Nephron (organoid): ENCODE measurements at regions not wholly inside any gene's neighbourhood (a gene's known extent, or its start where the extent isn't known, plus 50 kb on each side); places are given as distances from the start of the nearest gene placed in this dataset.

ENCODE experiments used
- H3K27ac Mint-ChIP-seq, 3 experiments: 2 replicates each; pipeline ENCODE4 v1.8.0; 2020; ENCODE audit warnings: mixed read lengths in 3 of 3, mild to moderate bottlenecking in 2 of 3, moderate library complexity in 1 of 3
- H3K27me3 Mint-ChIP-seq: 2 replicates; pipeline ENCODE4 v1.8.0; 2021; ENCODE audit warnings: low read depth, mild to moderate bottlenecking, moderate library complexity, mixed read lengths
- H3K36me3 Mint-ChIP-seq: 2 replicates; pipeline ENCODE4 v1.8.0; 2020; ENCODE audit warnings: low read depth, mixed read lengths
- H3K4me1 Mint-ChIP-seq: 2 replicates; pipeline ENCODE4 v1.8.0; 2020; ENCODE audit warnings: mixed read lengths
- H3K4me3 Mint-ChIP-seq, 3 experiments: 2 replicates each; pipeline ENCODE4 v1.8.0; 2020; ENCODE audit warnings: mild to moderate bottlenecking in 3 of 3, mixed read lengths in 3 of 3, moderate library complexity in 2 of 3
- H3K9me3 Mint-ChIP-seq: 2 replicates; pipeline ENCODE4 v1.8.0; 2020; ENCODE audit warnings: mixed read lengths
- TF ChIP-seq, protein P1 (sequence below), 3 experiments: fragments of 200-600 bp; sonication (generic); IDR thresholded peaks; one replicate each; pipeline ENCODE4 v1.5.0; 2021; ENCODE audit warnings: antibody characterized with exemption in 3 of 3; ENCODE audit not compliant: unreplicated experiment in 3 of 3

DNA sequence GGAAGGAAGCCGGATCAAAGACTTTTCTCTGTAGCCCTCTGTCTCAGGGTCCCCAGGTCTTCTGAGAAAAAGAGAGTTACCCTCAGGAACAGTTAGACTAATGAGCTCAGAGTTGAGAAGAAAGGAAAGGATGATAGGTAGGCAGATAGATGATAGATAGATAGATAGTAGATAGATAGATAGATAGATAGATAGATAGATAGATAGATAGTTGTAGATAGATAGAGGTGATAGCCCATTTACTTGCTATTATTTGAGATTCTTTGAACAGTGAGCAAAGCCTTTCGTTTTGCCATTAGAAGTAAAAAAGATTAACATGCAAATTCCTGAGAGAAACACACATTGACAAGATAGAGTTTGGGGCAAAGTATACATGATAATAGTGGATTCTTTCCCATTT, 86.9 kb upstream of the KIT start:
- Mint-ChIP-seq H3K4me1 (no peaks in the 10 kb centered on the region), H3K9me3 (no peaks in the 10 kb centered on the region), H3K4me3 (no peak overlapping the region), H3K27me3 (no peaks in the 10 kb centered on the region), H3K36me3 (no peaks in the 10 kb centered on the region), H3K27ac (no peak overlapping the region)
- TF ChIP-seq, protein P1, sequence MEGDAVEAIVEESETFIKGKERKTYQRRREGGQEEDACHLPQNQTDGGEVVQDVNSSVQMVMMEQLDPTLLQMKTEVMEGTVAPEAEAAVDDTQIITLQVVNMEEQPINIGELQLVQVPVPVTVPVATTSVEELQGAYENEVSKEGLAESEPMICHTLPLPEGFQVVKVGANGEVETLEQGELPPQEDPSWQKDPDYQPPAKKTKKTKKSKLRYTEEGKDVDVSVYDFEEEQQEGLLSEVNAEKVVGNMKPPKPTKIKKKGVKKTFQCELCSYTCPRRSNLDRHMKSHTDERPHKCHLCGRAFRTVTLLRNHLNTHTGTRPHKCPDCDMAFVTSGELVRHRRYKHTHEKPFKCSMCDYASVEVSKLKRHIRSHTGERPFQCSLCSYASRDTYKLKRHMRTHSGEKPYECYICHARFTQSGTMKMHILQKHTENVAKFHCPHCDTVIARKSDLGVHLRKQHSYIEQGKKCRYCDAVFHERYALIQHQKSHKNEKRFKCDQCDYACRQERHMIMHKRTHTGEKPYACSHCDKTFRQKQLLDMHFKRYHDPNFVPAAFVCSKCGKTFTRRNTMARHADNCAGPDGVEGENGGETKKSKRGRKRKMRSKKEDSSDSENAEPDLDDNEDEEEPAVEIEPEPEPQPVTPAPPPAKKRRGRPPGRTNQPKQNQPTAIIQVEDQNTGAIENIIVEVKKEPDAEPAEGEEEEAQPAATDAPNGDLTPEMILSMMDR (IDR thresholded peaks at IDR 0.05; ENCODE audit: unreplicated experiment in 3 of 3), result no peak

DNA sequence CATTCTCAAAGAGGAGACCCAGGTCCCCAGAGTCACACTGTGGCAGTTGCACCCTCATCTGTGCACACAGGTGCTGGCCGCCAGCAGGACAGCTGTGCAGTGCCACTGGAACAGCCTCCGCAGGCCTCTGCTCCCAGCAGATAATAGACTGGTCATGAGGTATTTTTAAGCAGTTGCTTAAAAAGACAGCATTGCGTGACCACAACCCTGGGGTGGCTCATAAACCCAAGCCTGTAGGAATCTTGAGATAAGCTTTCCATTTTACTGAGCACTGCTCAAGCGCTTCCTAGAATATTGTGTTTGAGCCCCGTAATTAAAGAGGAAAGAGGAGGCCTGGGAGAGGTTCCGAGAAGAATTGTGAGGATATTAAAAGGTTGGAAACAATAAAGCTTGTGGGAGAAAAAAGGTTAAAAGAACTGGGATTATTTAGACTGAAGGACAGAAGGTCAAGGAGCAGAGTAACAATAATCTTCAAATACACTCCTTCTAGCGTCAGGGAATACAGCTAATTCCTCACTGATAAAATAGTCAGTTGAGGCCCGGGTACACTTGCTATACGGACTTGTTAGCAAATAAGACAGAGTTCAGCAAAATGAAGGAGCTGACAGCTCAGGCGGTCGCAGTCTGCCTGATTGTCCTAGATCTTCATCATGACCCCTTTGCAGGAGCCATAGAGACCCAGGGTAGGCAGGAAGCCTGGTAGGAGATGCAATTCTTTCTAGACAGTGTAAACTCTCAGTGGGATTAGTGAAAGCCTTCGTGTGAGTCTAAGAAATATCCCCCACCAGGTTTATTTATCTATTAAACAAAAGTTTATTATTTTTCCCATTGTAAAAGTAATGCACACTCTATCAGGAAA, 86.2 kb upstream of the KIT start:
- no peaks in the 10 kb centered on the region for H3K36me3 Mint-ChIP-seq
- H3K4me1 Mint-ChIP-seq, result no peaks in the 10 kb centered on the region
- H3K4me3 Mint-ChIP-seq, result no peak overlapping the region
- H3K27me3 Mint-ChIP-seq, result no peaks in the 10 kb centered on the region
- TF ChIP-seq, protein P1 (IDR thresholded peaks at IDR 0.05; ENCODE audit: unreplicated experiment in 3 of 3), result no peak
- H3K27ac Mint-ChIP-seq, result no peak overlapping the region
- no peaks in the 10 kb centered on the region for H3K9me3 Mint-ChIP-seq

DNA sequence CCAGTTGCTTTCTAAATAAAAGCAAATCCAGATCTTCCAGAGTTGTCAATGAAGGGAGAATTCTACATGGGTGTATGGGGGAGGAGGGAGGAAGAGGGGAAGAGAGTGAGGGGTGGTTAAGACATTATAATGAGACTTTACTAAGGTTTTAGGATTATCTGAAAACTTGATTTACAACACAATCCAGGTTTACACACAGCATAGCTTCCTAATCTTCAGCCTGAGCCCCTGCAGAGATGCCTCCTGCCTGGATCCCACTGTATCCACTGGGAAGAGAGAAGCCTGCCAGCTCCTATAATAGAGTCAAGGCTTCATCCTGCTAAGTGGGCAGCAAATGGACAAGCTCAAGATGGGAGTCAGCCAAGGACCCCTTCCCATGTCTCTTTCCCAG, 85.6 kb upstream of the KIT start:
- TF ChIP-seq, protein P1 (IDR thresholded peaks at IDR 0.05; ENCODE audit: unreplicated experiment in 3 of 3), result no peak
- Mint-ChIP-seq H3K4me3 (no peak overlapping the region), H3K9me3 (no peaks in the 10 kb centered on the region)

DNA sequence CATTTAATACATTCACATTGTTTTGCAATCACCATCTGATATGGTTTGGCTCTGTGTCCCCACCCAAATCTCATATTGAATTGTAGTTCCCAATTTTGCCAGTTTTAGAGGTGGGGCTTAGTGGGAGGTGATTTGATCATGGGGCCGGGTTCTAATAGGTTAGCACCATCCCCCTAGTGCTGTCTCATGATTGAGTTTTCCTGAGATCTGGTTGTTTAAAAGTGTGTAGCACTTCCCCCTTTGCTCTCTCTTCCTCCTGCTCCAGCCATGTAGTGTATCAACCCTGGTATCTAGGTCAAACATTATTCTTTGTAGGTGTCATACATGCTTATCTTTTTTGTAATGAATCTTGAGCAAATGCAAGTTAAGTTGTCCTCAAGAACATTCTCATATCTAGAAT, 83.3 kb upstream of the KIT start:
- H3K27ac Mint-ChIP-seq, result no peak overlapping the region
- no peaks in the 10 kb centered on the region for H3K4me1 Mint-ChIP-seq
- no peaks in the 10 kb centered on the region for H3K27me3 Mint-ChIP-seq
- no peaks in the 10 kb centered on the region for H3K36me3 Mint-ChIP-seq
- TF ChIP-seq, protein P1 (IDR thresholded peaks at IDR 0.05; ENCODE audit: unreplicated experiment in 3 of 3), result no peak
- no peak overlapping the region for H3K4me3 Mint-ChIP-seq
- no peaks in the 10 kb centered on the region for H3K9me3 Mint-ChIP-seq

More for the DNA sequence above, 85.6 kb upstream of the KIT start:
- no peak overlapping the region for H3K27ac Mint-ChIP-seq
- no peaks in the 10 kb centered on the region for H3K36me3 Mint-ChIP-seq
- no peaks in the 10 kb centered on the region for H3K27me3 Mint-ChIP-seq
- no peaks in the 10 kb centered on the region for H3K4me1 Mint-ChIP-seq

DNA sequence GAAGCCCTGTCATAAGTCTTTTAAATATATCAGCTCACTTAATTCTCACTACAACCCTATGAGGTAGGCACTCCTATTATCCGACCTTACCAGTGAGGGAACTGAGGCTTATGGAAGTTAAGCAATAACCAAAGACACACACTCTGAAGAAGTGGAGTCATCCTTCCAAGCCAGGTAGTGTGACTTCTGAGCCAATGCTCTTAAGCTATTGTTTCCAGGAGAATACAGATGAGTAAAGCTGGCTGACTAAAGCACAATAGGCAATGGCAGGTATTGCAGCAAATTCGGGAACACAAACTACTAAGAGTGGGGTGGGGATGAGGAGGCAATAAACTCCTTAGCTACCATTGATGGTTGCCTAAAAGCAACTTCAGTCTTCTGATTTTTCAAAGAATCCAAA, 81.8 kb upstream of the KIT start:
- Mint-ChIP-seq H3K27me3 (no peaks in the 10 kb centered on the region), H3K4me1 (no peaks in the 10 kb centered on the region), H3K27ac (no peak overlapping the region), H3K4me3 (no peak overlapping the region), H3K36me3 (no peaks in the 10 kb centered on the region), H3K9me3 (no peaks in the 10 kb centered on the region)
- TF ChIP-seq, protein P1 (IDR thresholded peaks at IDR 0.05; ENCODE audit: unreplicated experiment in 3 of 3), result no peak

DNA sequence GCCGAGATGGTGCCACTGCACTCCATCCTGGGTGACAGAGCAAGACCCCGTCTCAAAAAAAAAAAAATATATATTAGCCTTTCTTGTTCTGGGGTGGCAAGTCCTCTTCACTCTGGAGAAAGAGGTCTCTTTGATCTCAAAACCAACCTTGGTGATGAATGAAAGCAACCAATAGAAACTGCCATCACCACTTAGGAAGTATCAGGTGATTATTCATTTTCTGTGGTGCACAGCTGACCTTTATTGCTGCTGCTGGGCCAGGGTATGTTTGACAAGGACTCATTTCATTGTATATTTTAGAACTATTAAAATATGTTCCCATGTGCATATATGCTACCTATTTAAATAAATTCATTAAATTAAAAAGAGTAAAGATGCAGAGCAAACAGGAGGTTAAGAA, 76.0 kb upstream of the KIT start:
- Mint-ChIP-seq H3K36me3 (no peaks in the 10 kb centered on the region), H3K27ac (no peak overlapping the region), H3K4me3 (no peak overlapping the region), H3K9me3 (no peaks in the 10 kb centered on the region), H3K4me1 (no peaks in the 10 kb centered on the region), H3K27me3 (no peaks in the 10 kb centered on the region)
- TF ChIP-seq, protein P1 (IDR thresholded peaks at IDR 0.05; ENCODE audit: unreplicated experiment in 3 of 3), result no peak
